Common myeloid progenitor, CD34-positive (primary cell): ENCODE measurements at regions not wholly inside any gene's neighbourhood (a gene's known extent, or its start where the extent isn't known, plus 50 kb on each side); places are given as distances from the start of the nearest gene placed in this dataset.

ENCODE experiments used
- CTCF ChIA-PET: fragments of 350-600 bp; sonication (Branson Sonifier 250); formaldehyde crosslinking; loops from one replicate; lab custom pipeline; 2021; ENCODE audit warnings: antibody characterized with exemption; lab: Charles Lee
- POLR2A ChIA-PET: fragments of 350-600 bp; sonication (Branson Sonifier 250); formaldehyde crosslinking; loops from one replicate; lab custom pipeline; 2021; ENCODE audit warnings: antibody characterized with exemption; lab: Charles Lee
- DNase-seq, 3 donors: peaks; one replicate each; pipeline versions ENCODE4 v3.0.0 to v3.0.0-alpha.2; 2013
- H3K27ac ChIP-seq, 2 experiments: 1 replicate in 1 of 2; 2 replicates in 1 of 2; pipeline ENCODE4 v1.7.0; 2013; ENCODE audit warnings: inconsistent platforms in 2 of 2, low read length in 2 of 2, mild to moderate bottlenecking in 2 of 2, low read depth in 1 of 2, moderate library complexity in 1 of 2; ENCODE audit not compliant: severe bottlenecking in 2 of 2, insufficient read depth in 1 of 2, poor library complexity in 1 of 2
- H3K27me3 ChIP-seq, 5 experiments: replicated peaks in 2 of 5; 1 replicate in 3 of 5; 2 replicates in 2 of 5; pipeline versions ENCODE4 v1.6.1 to v1.7.0; 2013; ENCODE audit warnings: low read length in 4 of 5, mild to moderate bottlenecking in 2 of 5, moderate library complexity in 2 of 5, inconsistent platforms in 1 of 5; ENCODE audit not compliant: insufficient read depth in 5 of 5, control insufficient read depth in 4 of 5
- H3K36me3 ChIP-seq, 4 experiments: 1 replicate in 2 of 4; 2 replicates in 2 of 4; pipeline versions ENCODE4 v1.6.1 to v1.7.0; 2013; ENCODE audit warnings: low read length in 3 of 4, control low read depth in 1 of 4, mild to moderate bottlenecking in 1 of 4; ENCODE audit not compliant: control insufficient read depth in 4 of 4, insufficient read depth in 4 of 4
- H3K4me1 ChIP-seq, 4 experiments: 1 replicate in 3 of 4; 2 replicates in 1 of 4; pipeline versions ENCODE4 v1.6.1 to v1.7.1; 2013; ENCODE audit warnings: low read length in 3 of 4, mild to moderate bottlenecking in 3 of 4, control low read depth in 1 of 4, inconsistent platforms in 1 of 4, moderate library complexity in 1 of 4; ENCODE audit not compliant: control insufficient read depth in 4 of 4, insufficient read depth in 4 of 4; ENCODE audit errors: control extremely low read depth in 1 of 4
- H3K4me3 ChIP-seq, 7 experiments: 1 replicate in 4 of 7; 2 replicates in 3 of 7; pipeline versions ENCODE4 v1.5.1 to v1.7.0; 2013; ENCODE audit warnings: mild to moderate bottlenecking in 7 of 7, low read length in 6 of 7, moderate library complexity in 6 of 7, inconsistent platforms in 2 of 7, low read depth in 2 of 7, control low read depth in 1 of 7; ENCODE audit not compliant: insufficient read depth in 4 of 7, control insufficient read depth in 1 of 7; ENCODE audit errors: extremely low read depth in 1 of 7
- H3K9me3 ChIP-seq, 5 experiments: 1 replicate in 4 of 5; 2 replicates in 1 of 5; pipeline versions ENCODE4 v1.6.1 to v1.7.1; 2013; ENCODE audit warnings: low read length in 4 of 5, mild to moderate bottlenecking in 2 of 5, inconsistent platforms in 1 of 5, low read depth in 1 of 5, moderate library complexity in 1 of 5; ENCODE audit not compliant: control insufficient read depth in 4 of 5, insufficient read depth in 2 of 5; ENCODE audit errors: control extremely low read depth in 1 of 5
- WGBS: methylation state at CpG from one replicate; pipeline ENCODE4 v1.1.5; 2013; ENCODE audit not compliant: insufficient coverage; 5-methylcytosine and 5-hydroxymethylcytosine counted together

- POLR2A ChIA-PET, result no interaction called here
- Histone ChIP-seq H3K4me3 (no peak overlapping the region), H3K36me3 (no peaks in the 10 kb centered on the region), H3K27ac (no peak overlapping the region), H3K9me3 (peaks cover 0 to 6% (median 2%) of the 10 kb centered on the region in 5 experiments), H3K4me1 (no peaks in the 10 kb centered on the region), H3K27me3 (no peaks in the 10 kb centered on the region)
- WGBS, result 100% methylated on average over 1 of the region's 2 CpGs
- no peak for DNase-seq
- CTCF ChIA-PET, result no interaction called here
Observed at GRCh38 chr13:50701469-50701868, 142.0 kb downstream of the DLEU7 start.

- Histone ChIP-seq H3K36me3 (no peaks in the 10 kb centered on the region), H3K27ac (no peak overlapping the region), H3K4me1 (peaks cover 8 to 15% (median 12%) of the 10 kb centered on the region in 4 experiments), H3K4me3 (no peak overlapping the region), H3K27me3 (no peaks in the 10 kb centered on the region), H3K9me3 (no peaks in the 10 kb centered on the region)
- 100% methylated on average over 2 of the region's 2 CpGs for WGBS
- no peak for DNase-seq
- ChIA-PET POLR2A (no interaction called here), CTCF (no interaction called here)
Observed at GRCh38 chr13:50706505-50706904, 137.0 kb downstream of the DLEU7 start.

DNA sequence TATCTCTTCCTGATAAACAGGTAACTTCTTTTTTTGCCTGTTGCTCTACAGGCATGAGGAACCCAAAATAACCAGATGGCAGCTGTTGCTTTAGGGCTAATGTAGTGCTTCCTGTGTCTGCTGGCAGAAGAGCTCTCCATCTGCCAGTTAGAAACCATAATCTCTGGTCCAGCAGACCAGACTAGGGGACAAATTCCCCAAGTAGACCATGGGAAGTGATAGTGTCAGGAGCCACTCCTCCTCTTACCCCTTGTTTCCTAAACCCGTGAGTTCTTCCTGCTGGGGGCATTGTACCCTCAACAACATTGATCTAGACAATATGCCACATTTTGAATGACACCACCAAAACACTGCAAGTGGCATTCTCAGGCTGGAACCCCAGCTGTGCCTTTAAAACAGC is 135.9 kb downstream of the DLEU7 start:
- peak overlapping the region in 1 of 7 experiments; percentile 14 for H3K4me3 ChIP-seq
- no peaks in the 10 kb centered on the region for H3K27me3 ChIP-seq
- no peaks in the 10 kb centered on the region for H3K9me3 ChIP-seq
- ChIA-PET POLR2A (interaction anchor here (0.6 kb wide), 1 partner anchor 10 kb away, joined by 4 read pairs; no protein-coding TSS in a partner anchor), CTCF (interaction anchor here (0.8 to 1.5 kb wide), 6 partner anchors 13 to 94 kb away, joined by 3 to 6 read pairs (median 4); no protein-coding TSS in a partner anchor)
- H3K27ac ChIP-seq, result no peak overlapping the region
- peaks cover 8 to 15% (median 13%) of the 10 kb centered on the region in 4 experiments for H3K4me1 ChIP-seq
- peak in 2 of 3 donors; percentile 41 to 67 for DNase-seq
- no peaks in the 10 kb centered on the region for H3K36me3 ChIP-seq
- WGBS, result 20% methylated on average over 1 of the region's 1 CpG

DNA sequence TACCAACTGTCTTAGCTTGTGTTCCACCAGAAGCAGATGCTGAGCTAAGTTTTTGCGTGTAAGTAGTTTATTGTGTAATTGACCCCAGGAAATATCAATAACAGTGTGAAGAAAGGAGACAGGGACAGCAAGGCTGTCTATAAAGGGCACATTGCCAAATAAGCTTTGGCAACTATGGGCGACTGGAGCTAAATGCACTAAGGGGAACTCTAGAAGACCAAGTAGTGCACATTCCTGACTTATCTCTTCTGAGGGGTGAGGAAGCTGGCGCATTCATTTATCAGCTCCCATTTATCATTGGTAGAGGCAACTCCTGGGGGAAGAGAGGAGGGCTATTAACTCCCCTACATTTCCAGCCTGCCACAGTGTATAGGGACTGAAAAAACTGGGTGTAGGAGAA is 135.0 kb downstream of the DLEU7 start:
- H3K4me3 ChIP-seq, result no peak overlapping the region
- no peak for DNase-seq
- H3K27me3 ChIP-seq, result no peaks in the 10 kb centered on the region
- POLR2A ChIA-PET, result no interaction called here
- 83% methylated on average over 1 of the region's 3 CpGs for WGBS
- H3K9me3 ChIP-seq, result no peaks in the 10 kb centered on the region
- CTCF ChIA-PET, result interaction anchor here (1.1 to 1.5 kb wide), 4 partner anchors 14 to 95 kb away, joined by 3 to 6 read pairs (median 4); no protein-coding TSS in a partner anchor
- H3K4me1 ChIP-seq, result peaks cover 11 to 23% (median 19%) of the 10 kb centered on the region in 4 experiments
- H3K27ac ChIP-seq, result no peak overlapping the region
- H3K36me3 ChIP-seq, result no peaks in the 10 kb centered on the region

DNA sequence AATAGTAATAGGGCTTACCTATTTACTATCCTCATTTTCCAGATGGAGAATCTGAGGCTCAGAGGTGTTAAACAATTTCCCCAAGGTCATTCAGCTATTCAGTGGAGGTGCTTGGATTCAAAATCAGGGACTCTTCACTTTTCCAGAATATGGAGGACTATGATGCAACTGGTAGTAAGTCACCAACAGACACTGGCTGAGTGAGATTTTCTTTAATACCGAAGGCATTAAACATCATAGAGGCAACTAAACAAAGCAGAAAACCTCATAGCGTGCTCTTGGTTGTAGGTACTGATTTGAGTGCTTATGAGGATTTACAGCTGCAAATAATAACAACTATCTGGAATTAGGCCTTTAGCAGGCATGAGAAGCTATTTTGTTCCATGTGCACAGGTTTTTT is 134.4 kb downstream of the DLEU7 start:
- no peak for DNase-seq
- H3K4me3 ChIP-seq, result no peak overlapping the region
- no peaks in the 10 kb centered on the region for H3K27me3 ChIP-seq
- CTCF ChIA-PET, result interaction anchor here (1.1 kb wide), 1 partner anchor 15 kb away, joined by 3 read pairs; no protein-coding TSS in a partner anchor
- no peak overlapping the region for H3K27ac ChIP-seq
- no peaks in the 10 kb centered on the region for H3K9me3 ChIP-seq
- H3K4me1 ChIP-seq, result peaks cover 17 to 29% (median 23%) of the 10 kb centered on the region in 4 experiments
- POLR2A ChIA-PET, result no interaction called here
- H3K36me3 ChIP-seq, result no peaks in the 10 kb centered on the region
- WGBS, result 100% methylated on average over 1 of the region's 2 CpGs

DNA sequence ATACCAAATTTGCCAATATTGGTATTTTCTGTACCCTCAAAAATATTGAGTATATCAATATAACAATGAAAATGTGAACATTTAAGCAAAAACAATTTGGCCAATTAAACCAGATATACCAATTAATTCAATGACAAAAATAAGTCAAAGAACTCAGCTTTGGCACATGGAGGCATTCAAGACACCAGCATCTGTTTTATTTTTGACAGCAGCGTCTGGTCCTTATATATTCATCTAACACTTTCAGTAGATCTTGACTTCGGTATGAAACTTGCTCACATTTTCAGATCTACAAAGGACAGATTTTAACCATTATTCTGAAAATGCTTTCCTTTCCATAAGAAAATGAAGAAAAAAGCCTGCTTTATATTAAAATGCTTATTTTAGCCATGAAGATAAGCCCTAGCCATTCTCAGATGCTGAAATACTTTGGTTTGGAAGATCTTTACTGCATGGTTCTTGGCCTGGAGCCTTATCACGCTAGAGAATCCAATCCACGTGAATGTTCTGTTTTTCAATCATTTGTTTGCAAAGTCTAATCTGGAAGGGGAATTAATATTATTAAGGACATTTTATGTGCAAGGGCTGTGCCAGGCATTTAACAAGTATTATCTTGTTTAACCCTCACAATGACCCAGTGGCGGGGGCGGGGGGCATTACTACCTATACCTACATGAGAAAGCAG is 132.2 kb downstream of the DLEU7 start:
- H3K36me3 ChIP-seq, result no peaks in the 10 kb centered on the region
- POLR2A ChIA-PET, result no interaction called here
- H3K27me3 ChIP-seq, result no peaks in the 10 kb centered on the region
- peaks cover 26 to 43% (median 33%) of the 10 kb centered on the region in 4 experiments for H3K4me1 ChIP-seq
- no peak overlapping the region for H3K27ac ChIP-seq
- no peak overlapping the region for H3K4me3 ChIP-seq
- no peaks in the 10 kb centered on the region for H3K9me3 ChIP-seq
- 100% methylated on average over 3 of the region's 6 CpGs for WGBS
- no peak for DNase-seq
- CTCF ChIA-PET, result no interaction called here

GRCh38 chr13:50711996-50712395 is 131.5 kb downstream of the DLEU7 start:
- ChIA-PET CTCF (interaction anchor here (1.7 kb wide), 1 partner anchor 200 kb away, joined by 6 read pairs; no protein-coding TSS in a partner anchor), POLR2A (no interaction called here)
- Histone ChIP-seq H3K9me3 (no peaks in the 10 kb centered on the region), H3K4me1 (peaks cover 26 to 43% (median 33%) of the 10 kb centered on the region in 4 experiments), H3K27me3 (no peaks in the 10 kb centered on the region), H3K4me3 (no peak overlapping the region), H3K27ac (no peak overlapping the region), H3K36me3 (no peaks in the 10 kb centered on the region)
- no peak for DNase-seq
- WGBS, result 100% methylated on average over 3 of the region's 3 CpGs
